GM23248 (cell line): ENCODE measurements at regions not wholly inside any gene's neighbourhood (a gene's known extent, or its start where the extent isn't known, plus 50 kb on each side); places are given as distances from the start of the nearest gene placed in this dataset.
"Not testable (repeated sequence)": the region's sequence is repeated elsewhere in the genome, so short reads cannot be mapped to it uniquely, and the experiment has no call there.

ENCODE experiments used
- DNase-seq: peaks from one replicate; pipeline ENCODE4 v3.0.0-alpha.2; 2015
- H2AFZ ChIP-seq: fragments of 200-600 bp; sonication (generic); 2 replicates; pipeline ENCODE4 v1.6.1; 2016; ENCODE audit warnings: antibody characterized with exemption
- H3F3A ChIP-seq: fragments of 200-600 bp; sonication (generic); 2 replicates; pipeline ENCODE4 v1.6.1; 2016; ENCODE audit warnings: mild to moderate bottlenecking, antibody characterized with exemption, mixed run types; ENCODE audit not compliant: insufficient read depth
- H3K27ac ChIP-seq: fragments of 200-600 bp; sonication (generic); 2 replicates; pipeline ENCODE4 v1.5.1; 2016; ENCODE audit warnings: mild to moderate bottlenecking
- H3K27me3 ChIP-seq: fragments of 200-600 bp; sonication (generic); replicated peaks from 2 replicates; pipeline ENCODE4 v1.6.1; 2016; ENCODE audit warnings: mild to moderate bottlenecking; ENCODE audit not compliant: insufficient read depth
- H3K36me3 ChIP-seq: fragments of 200-600 bp; sonication (generic); 2 replicates; pipeline ENCODE4 v1.6.1; 2016; ENCODE audit warnings: low read depth, mild to moderate bottlenecking
- H3K4me1 ChIP-seq: fragments of 200-600 bp; sonication (generic); 2 replicates; pipeline ENCODE4 v1.6.1; 2016; ENCODE audit warnings: mild to moderate bottlenecking; ENCODE audit not compliant: insufficient read depth
- H3K4me2 ChIP-seq: fragments of 200-600 bp; sonication (generic); one replicate; pipeline ENCODE4 v1.6.1; 2016; ENCODE audit warnings: mild to moderate bottlenecking; ENCODE audit not compliant: unreplicated experiment
- H3K4me3 ChIP-seq: fragments of 200-600 bp; sonication (generic); 2 replicates; pipeline ENCODE4 v1.5.1; 2016; ENCODE audit warnings: mild to moderate bottlenecking
- H3K79me2 ChIP-seq: fragments of 200-600 bp; sonication (generic); 2 replicates; pipeline ENCODE4 v1.6.1; 2016; ENCODE audit warnings: mild to moderate bottlenecking; ENCODE audit not compliant: insufficient read depth
- H3K9ac ChIP-seq: fragments of 200-600 bp; sonication (generic); 2 replicates; pipeline ENCODE4 v1.6.1; 2016; ENCODE audit warnings: mild to moderate bottlenecking
- H3K9me2 ChIP-seq: fragments of 200-600 bp; sonication (generic); 2 replicates; pipeline ENCODE4 v1.6.1; 2016; ENCODE audit warnings: mixed run types, mild to moderate bottlenecking, moderate library complexity; ENCODE audit not compliant: insufficient read depth
- H3K9me3 ChIP-seq: fragments of 200-600 bp; sonication (generic); one replicate; pipeline ENCODE4 v1.6.1; 2017; ENCODE audit warnings: low read depth
- H4K20me1 ChIP-seq: fragments of 200-600 bp; sonication (generic); 2 replicates; pipeline ENCODE4 v1.6.0; 2016; ENCODE audit not compliant: insufficient read depth
- EZH2 ChIP-seq: fragments of 200-600 bp; sonication (generic); IDR thresholded peaks from 2 replicates; pipeline ENCODE4 v1.6.1; 2018; ENCODE audit warnings: antibody characterized with exemption, mild to moderate bottlenecking; ENCODE audit not compliant: insufficient read depth, poor library complexity, severe bottlenecking
- EZH2phosphoT487 ChIP-seq: fragments of 200-600 bp; sonication (generic); IDR thresholded peaks from 2 replicates; pipeline ENCODE4 v1.6.1; 2018; ENCODE audit warnings: antibody characterized with exemption, moderate library complexity, mild to moderate bottlenecking, low read depth; ENCODE audit not compliant: insufficient read depth
- WGBS, 2 experiments: methylation state at CpG; one replicate each; pipeline ENCODE4 v1.1.6; 2015 to 2017; ENCODE audit warnings: low lambda C conversion rate in 2 of 2, low coverage in 1 of 2; ENCODE audit errors: missing lambda C conversion rate in 2 of 2; 5-methylcytosine and 5-hydroxymethylcytosine counted together
- in situ Hi-C: fragments of 300-500 bp; cut with MboI; formaldehyde crosslinking; loops from 2 replicates; pipeline ENCODE4 v1.15.0; 2020

- peak overlapping the region; percentile 8; the same call in 1 of the 2 replicates for H2AFZ ChIP-seq
- no peaks in the 10 kb centered on the region for H3K9me3 ChIP-seq
- no peaks in the 10 kb centered on the region for H3K36me3 ChIP-seq
- peak overlapping the region; percentile 43 for H3K4me2 ChIP-seq
- H3K9ac ChIP-seq = peak overlapping the region; percentile 54
- TF ChIP-seq EZH2phosphoT487 = no peak
- no peak for TF ChIP-seq EZH2
- peaks cover 24% of the 10 kb centered on the region for H3K4me1 ChIP-seq
- peaks cover 23% of the 10 kb centered on the region for H3F3A ChIP-seq
- peak; percentile 74 for DNase-seq
- H3K9me2 ChIP-seq = no peaks in the 10 kb centered on the region
- no peaks in the 10 kb centered on the region for H4K20me1 ChIP-seq
- H3K4me3 ChIP-seq = peak overlapping the region; percentile 21; the same call in 1 of the 2 replicates
- peak overlapping the region; percentile 78 for H3K27ac ChIP-seq
- H3K27me3 ChIP-seq = no peaks in the 10 kb centered on the region; the same call in 1 of the 2 replicates
- in situ Hi-C loops = no loop called here
- no peaks in the 10 kb centered on the region for H3K79me2 ChIP-seq
- 50 to 56% methylated on average over 14 of the region's 14 CpGs for WGBS, 2 experiments
Measured at GRCh38 chr3:194871864-194872668, 186.4 kb downstream of the FAM43A start.

DNA sequence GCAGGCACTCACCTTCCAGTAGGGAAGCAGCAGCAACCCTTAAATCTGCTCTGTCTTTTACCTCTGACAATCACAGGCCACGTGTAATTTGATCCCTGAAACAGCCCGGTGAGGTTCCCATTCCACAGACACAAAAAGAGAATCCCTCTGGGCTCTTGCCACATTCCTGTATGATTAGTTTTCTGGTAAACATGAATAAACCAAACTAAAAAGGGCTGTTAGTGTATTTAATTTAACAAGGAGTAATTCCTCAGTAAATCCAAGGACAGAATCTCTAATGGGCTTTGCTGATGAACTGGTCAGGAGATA is 186.9 kb downstream of the FAM43A start:
- no peaks in the 10 kb centered on the region for H4K20me1 ChIP-seq
- no peak overlapping the region for H2AFZ ChIP-seq
- H3K36me3 ChIP-seq = no peaks in the 10 kb centered on the region
- peaks cover 23% of the 10 kb centered on the region for H3F3A ChIP-seq
- peak; percentile 83 for DNase-seq
- TF ChIP-seq EZH2phosphoT487 = no peak
- TF ChIP-seq EZH2 = no peak
- H3K27ac ChIP-seq = peak overlapping the region; percentile 78
- in situ Hi-C loops = no loop called here
- H3K9me2 ChIP-seq = no peaks in the 10 kb centered on the region
- WGBS, 2 experiments = 0% methylated on average over 2 of the region's 2 CpGs
- no peaks in the 10 kb centered on the region for H3K9me3 ChIP-seq
- no peaks in the 10 kb centered on the region for H3K27me3 ChIP-seq
- H3K9ac ChIP-seq = peak overlapping the region; percentile 54; the same call in 1 of the 2 replicates
- no peak overlapping the region for H3K4me3 ChIP-seq
- no peaks in the 10 kb centered on the region for H3K79me2 ChIP-seq
- H3K4me1 ChIP-seq = peaks cover 24% of the 10 kb centered on the region
- H3K4me2 ChIP-seq = peak overlapping the region; percentile 13

DNA sequence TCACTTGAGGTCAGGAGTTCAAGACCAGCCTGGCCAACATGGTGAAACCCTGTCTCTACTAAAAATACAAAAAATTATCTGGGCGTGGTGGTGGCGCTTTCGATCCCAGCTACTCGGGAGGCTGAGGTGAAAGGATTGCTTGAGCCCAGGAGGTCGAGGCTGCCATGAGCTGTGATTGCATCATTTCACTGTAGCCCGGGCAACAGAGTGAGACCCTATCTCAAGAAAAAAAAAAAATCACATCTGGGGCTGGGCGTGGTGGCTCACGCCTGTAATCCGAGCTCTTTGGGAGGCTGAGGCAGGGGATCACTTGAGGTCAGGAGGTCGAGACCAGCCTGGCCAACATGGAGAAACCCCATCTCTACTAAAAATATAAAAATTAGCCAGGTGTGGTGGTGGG is 187.8 kb downstream of the FAM43A start:
- H3K9me2 ChIP-seq, H3K27me3 ChIP-seq, H3K4me3 ChIP-seq, in situ Hi-C loops, H3K9me3 ChIP-seq, H2AFZ ChIP-seq, H3K36me3 ChIP-seq, H3K79me2 ChIP-seq, DNase-seq, H3K27ac ChIP-seq, H4K20me1 ChIP-seq, H3K4me2 ChIP-seq, H3K9ac ChIP-seq: not testable (repeated sequence)
- Histone ChIP-seq H3F3A (peaks cover 23% of the 10 kb centered on the region), H3K4me1 (peaks cover 24% of the 10 kb centered on the region)
- 94 to 96% methylated on average over 10 of the region's 10 CpGs for WGBS, 2 experiments

- no peak overlapping the region for H3K9ac ChIP-seq
- TF ChIP-seq EZH2phosphoT487 (no peak), EZH2 (no peak)
- H3K79me2 ChIP-seq = no peaks in the 10 kb centered on the region
- no peaks in the 10 kb centered on the region for H3K27me3 ChIP-seq
- H3K27ac ChIP-seq = no peak overlapping the region
- H3K4me1 ChIP-seq = peaks cover 24% of the 10 kb centered on the region
- no peak for DNase-seq
- H3K9me3 ChIP-seq = no peaks in the 10 kb centered on the region
- H3K9me2 ChIP-seq = no peaks in the 10 kb centered on the region
- no peaks in the 10 kb centered on the region for H3K36me3 ChIP-seq
- peaks cover 23% of the 10 kb centered on the region for H3F3A ChIP-seq
- in situ Hi-C loops = no loop called here
- H3K4me3 ChIP-seq = no peak overlapping the region
- WGBS, 2 experiments = 97 to 99% methylated on average over 5 of the region's 5 CpGs
- H3K4me2 ChIP-seq = no peak overlapping the region
- H2AFZ ChIP-seq = no peak overlapping the region
- no peaks in the 10 kb centered on the region for H4K20me1 ChIP-seq
Measured at GRCh38 chr3:194874206-194874605, 188.5 kb downstream of the FAM43A start.
